GM18517 (cell line): ENCODE measurements at regions not wholly inside any gene's neighbourhood (a gene's known extent, or its start where the extent isn't known, plus 50 kb on each side); places are given as distances from the start of the nearest gene placed in this dataset.

Experiments
- ATAC-seq: cut with Tn5 transposase; IDR thresholded peaks from one replicate; pipeline ENCODE4 v1.9.1; 2021; ENCODE audit warnings: mild to moderate bottlenecking, moderate library complexity; ENCODE audit not compliant: unreplicated experiment

GRCh38 chr2:220506466-220506865, 879.0 kb downstream of the SLC4A3 start:
- no peak for ATAC-seq

- no peak for ATAC-seq
Measured at GRCh38 chr2:220509096-220509757, 881.8 kb downstream of the SLC4A3 start.

GRCh38 chr2:220509966-220510365, 882.5 kb downstream of the SLC4A3 start:
- no peak for ATAC-seq

GRCh38 chr2:220510668-220511067, 883.2 kb downstream of the SLC4A3 start:
- no peak for ATAC-seq

GRCh38 chr2:220512419-220512818, 885.0 kb downstream of the SLC4A3 start:
- no peak for ATAC-seq

- ATAC-seq = no peak
Measured at GRCh38 chr2:220513573-220514288, 886.3 kb downstream of the SLC4A3 start.

- no peak for ATAC-seq
Measured at GRCh38 chr2:220521551-220521950, 894.1 kb downstream of the SLC4A3 start.

- no peak for ATAC-seq
Measured at GRCh38 chr2:220528180-220528675, 900.8 kb downstream of the SLC4A3 start.

- ATAC-seq = no peak
Measured at GRCh38 chr2:220531216-220531615, 903.8 kb downstream of the SLC4A3 start.

GRCh38 chr2:220533485-220533884, 906.1 kb downstream of the SLC4A3 start:
- no peak for ATAC-seq

- ATAC-seq = no peak
Measured at GRCh38 chr2:220539481-220539880, 912.1 kb downstream of the SLC4A3 start.

GRCh38 chr2:220544049-220544448, 916.6 kb downstream of the SLC4A3 start:
- no peak for ATAC-seq

- ATAC-seq = no peak
Measured at GRCh38 chr2:220550995-220551700, 923.7 kb downstream of the SLC4A3 start.

- ATAC-seq = no peak
Measured at GRCh38 chr2:220552790-220553535, 925.5 kb downstream of the SLC4A3 start.

GRCh38 chr2:220555961-220556630, 928.7 kb downstream of the SLC4A3 start:
- no peak for ATAC-seq

GRCh38 chr2:220556658-220557057, 929.2 kb downstream of the SLC4A3 start:
- ATAC-seq = no peak

GRCh38 chr2:220560192-220560591, 932.8 kb downstream of the SLC4A3 start:
- ATAC-seq = no peak

- ATAC-seq = no peak
Measured at GRCh38 chr2:220562375-220563140, 935.1 kb downstream of the SLC4A3 start.

- ATAC-seq = no peak
Measured at GRCh38 chr2:220568296-220568695, 940.9 kb downstream of the SLC4A3 start.
